ENCODE measurements at regions not wholly inside any gene's neighbourhood (a gene's known extent, or its start where the extent isn't known, plus 50 kb on each side); places are given as distances from the start of the nearest gene placed in this dataset.
"Not testable (repeated sequence)": the region's sequence is repeated elsewhere in the genome, so short reads cannot be mapped to it uniquely, and the experiment has no call there.

- Histone ChIP-seq H3K27me3 (no peaks in the 10 kb centered on the region), H3K27ac (no peak overlapping the region), H3K4me3 (no peak overlapping the region), H3K36me3 (no peaks in the 10 kb centered on the region), H3K9me3 (peaks cover 0 to 23% (median 0%) of the 10 kb centered on the region in 4 donors), H3K4me1 (no peaks in the 10 kb centered on the region)
- no peak for DNase-seq (ENCODE audit: low spot score in 2 of 2)
- 88 to 90% methylated on average over 6 of the region's 6 CpGs for WGBS, 2 donors
- TF ChIP-seq EP300 (IDR thresholded peaks at IDR 0.05) = no peak
- TF ChIP-seq, protein P1, sequence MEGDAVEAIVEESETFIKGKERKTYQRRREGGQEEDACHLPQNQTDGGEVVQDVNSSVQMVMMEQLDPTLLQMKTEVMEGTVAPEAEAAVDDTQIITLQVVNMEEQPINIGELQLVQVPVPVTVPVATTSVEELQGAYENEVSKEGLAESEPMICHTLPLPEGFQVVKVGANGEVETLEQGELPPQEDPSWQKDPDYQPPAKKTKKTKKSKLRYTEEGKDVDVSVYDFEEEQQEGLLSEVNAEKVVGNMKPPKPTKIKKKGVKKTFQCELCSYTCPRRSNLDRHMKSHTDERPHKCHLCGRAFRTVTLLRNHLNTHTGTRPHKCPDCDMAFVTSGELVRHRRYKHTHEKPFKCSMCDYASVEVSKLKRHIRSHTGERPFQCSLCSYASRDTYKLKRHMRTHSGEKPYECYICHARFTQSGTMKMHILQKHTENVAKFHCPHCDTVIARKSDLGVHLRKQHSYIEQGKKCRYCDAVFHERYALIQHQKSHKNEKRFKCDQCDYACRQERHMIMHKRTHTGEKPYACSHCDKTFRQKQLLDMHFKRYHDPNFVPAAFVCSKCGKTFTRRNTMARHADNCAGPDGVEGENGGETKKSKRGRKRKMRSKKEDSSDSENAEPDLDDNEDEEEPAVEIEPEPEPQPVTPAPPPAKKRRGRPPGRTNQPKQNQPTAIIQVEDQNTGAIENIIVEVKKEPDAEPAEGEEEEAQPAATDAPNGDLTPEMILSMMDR (IDR thresholded peaks at IDR 0.05) = no peak
- no peak for TF ChIP-seq POLR2A (IDR thresholded peaks at IDR 0.05)
Measured at GRCh38 chr14:44453433-44454171, 53.5 kb downstream of the FSCB start.

DNA sequence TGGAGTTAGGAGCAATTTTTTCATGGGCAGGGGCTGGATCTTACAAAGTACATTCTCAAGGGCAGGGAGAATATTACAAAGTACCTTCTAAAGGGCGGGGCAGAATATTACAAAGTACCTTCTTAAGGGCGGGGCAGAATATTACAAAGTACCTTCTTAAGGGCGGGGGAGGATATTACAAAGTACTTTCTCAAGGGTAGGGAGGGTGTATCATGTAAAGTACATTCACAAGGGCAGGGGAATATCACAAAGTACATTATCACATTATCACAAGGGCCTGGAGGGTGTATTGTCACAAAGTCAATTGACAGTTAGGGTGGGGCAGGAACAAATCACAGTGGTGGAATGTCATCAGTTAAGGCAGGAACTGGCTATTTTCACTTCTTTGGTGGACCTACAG is 56.9 kb downstream of the FSCB start:
- H3K27me3 ChIP-seq; H3K27ac ChIP-seq; H3K4me3 ChIP-seq; H3K36me3 ChIP-seq; H3K4me1 ChIP-seq; DNase-seq (ENCODE audit: low spot score in 2 of 2); H3K9me3 ChIP-seq: not testable (repeated sequence)
- 73 to 94% methylated on average over 3 of the region's 3 CpGs for WGBS, 2 donors

DNA sequence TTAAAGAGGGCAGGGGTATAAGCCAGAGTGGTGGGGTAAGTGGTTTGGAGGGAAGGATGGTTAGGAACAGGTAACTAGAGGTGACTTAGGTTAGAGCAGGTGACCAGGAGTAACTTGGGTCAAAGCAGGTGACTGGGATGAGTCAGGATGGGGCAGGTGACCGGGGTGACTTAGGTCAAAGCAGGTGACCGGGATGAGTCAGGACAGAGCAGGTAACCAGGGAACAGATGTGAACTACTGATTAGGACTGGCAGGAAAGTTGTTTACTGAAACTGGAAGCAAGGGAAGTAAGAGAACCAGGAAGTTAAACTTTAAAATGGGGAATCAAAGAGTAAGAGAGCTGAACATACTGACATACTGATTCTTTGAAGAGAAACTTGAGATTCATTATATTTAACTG is 57.4 kb downstream of the FSCB start:
- Histone ChIP-seq H3K4me3 (no peak overlapping the region), H3K9me3 (no peaks in the 10 kb centered on the region), H3K27me3 (no peaks in the 10 kb centered on the region), H3K4me1 (no peaks in the 10 kb centered on the region), H3K36me3 (no peaks in the 10 kb centered on the region), H3K27ac (no peak overlapping the region)
- DNase-seq (ENCODE audit: low spot score in 2 of 2) = no peak
- TF ChIP-seq POLR2A (IDR thresholded peaks at IDR 0.05) (no peak), EP300 (IDR thresholded peaks at IDR 0.05) (no peak)
- TF ChIP-seq, protein P1 (IDR thresholded peaks at IDR 0.05) = no peak
- WGBS, 2 donors = 93 to 96% methylated on average over 2 of the region's 2 CpGs

DNA sequence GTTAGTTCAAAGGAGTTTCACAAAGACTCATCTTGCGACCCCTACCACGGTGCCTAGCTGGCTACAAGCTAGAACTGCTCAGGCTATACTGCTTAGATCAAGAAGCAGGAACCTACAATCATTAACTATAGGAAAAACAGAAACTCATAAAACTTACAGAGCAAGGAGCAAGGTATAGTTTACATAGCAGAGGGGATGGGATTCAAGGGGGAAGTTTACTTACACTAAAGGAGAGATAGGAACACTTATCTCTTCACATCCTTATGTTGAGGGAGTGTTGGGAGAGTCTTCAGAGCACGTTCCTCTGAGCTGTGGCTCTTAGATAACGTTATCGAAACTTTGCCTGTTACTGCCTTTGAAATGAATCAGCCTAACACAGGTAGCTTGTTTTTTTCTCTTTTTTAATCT is 58.1 kb downstream of the FSCB start:
- no peak for TF ChIP-seq POLR2A (IDR thresholded peaks at IDR 0.05)
- no peak for TF ChIP-seq EP300 (IDR thresholded peaks at IDR 0.05)
- TF ChIP-seq, protein P1 (IDR thresholded peaks at IDR 0.05) = no peak
- WGBS, 2 donors = 78 to 87% methylated on average over 5 of the region's 5 CpGs
- no peaks in the 10 kb centered on the region for H3K36me3 ChIP-seq
- no peak overlapping the region for H3K27ac ChIP-seq
- H3K4me3 ChIP-seq = no peak overlapping the region
- no peaks in the 10 kb centered on the region for H3K4me1 ChIP-seq
- no peaks in the 10 kb centered on the region for H3K27me3 ChIP-seq
- no peaks in the 10 kb centered on the region for H3K9me3 ChIP-seq
- no peak for DNase-seq (ENCODE audit: low spot score in 2 of 2)

- TF ChIP-seq, protein P1 (IDR thresholded peaks at IDR 0.05) = no peak
- no peak for TF ChIP-seq EP300 (IDR thresholded peaks at IDR 0.05)
- no peak for TF ChIP-seq POLR2A (IDR thresholded peaks at IDR 0.05)
- Histone ChIP-seq H3K9me3 (no peaks in the 10 kb centered on the region), H3K4me1 (no peaks in the 10 kb centered on the region), H3K36me3 (no peaks in the 10 kb centered on the region), H3K27me3 (no peaks in the 10 kb centered on the region), H3K4me3 (no peak overlapping the region), H3K27ac (no peak overlapping the region)
- 54 to 58% methylated on average over 2 of the region's 2 CpGs for WGBS, 2 donors
- no peak for DNase-seq (ENCODE audit: low spot score in 2 of 2)
Measured at GRCh38 chr14:44446965-44447364, 60.1 kb downstream of the FSCB start.
